Endodermal cell (in vitro differentiated cells): ENCODE measurements at regions not wholly inside any gene's neighbourhood (a gene's known extent, or its start where the extent isn't known, plus 50 kb on each side); places are given as distances from the start of the nearest gene placed in this dataset.

ENCODE experiments used
- DNase-seq: peaks from one replicate; pipeline ENCODE4 v3.0.0-alpha.2; 2017
- H3K27ac ChIP-seq: 2 replicates; pipeline ENCODE4 v1.5.1; 2013; ENCODE audit warnings: mild to moderate bottlenecking, low read depth, low read length, moderate library complexity
- H3K27me3 ChIP-seq: 2 replicates; pipeline ENCODE4 v1.6.1; 2013; ENCODE audit warnings: mild to moderate bottlenecking, low read length, moderate library complexity; ENCODE audit not compliant: insufficient read depth, control insufficient read depth, poor library complexity, severe bottlenecking
- H3K36me3 ChIP-seq: 2 replicates; pipeline ENCODE4 v1.7.0; 2013; ENCODE audit warnings: mild to moderate bottlenecking, low read length, moderate library complexity; ENCODE audit not compliant: control insufficient read depth, insufficient read depth
- H3K4me1 ChIP-seq: one replicate; pipeline ENCODE4 v1.7.0; 2013; ENCODE audit warnings: low read length; ENCODE audit not compliant: control insufficient read depth, insufficient read depth
- H3K4me3 ChIP-seq: 2 replicates; pipeline ENCODE4 v1.5.1; 2013; ENCODE audit warnings: mild to moderate bottlenecking, low read length, moderate library complexity
- H3K9ac ChIP-seq: 2 replicates; pipeline ENCODE4 v1.6.1; 2013; ENCODE audit warnings: mild to moderate bottlenecking, low read length, moderate library complexity; ENCODE audit not compliant: poor library complexity, severe bottlenecking; ENCODE audit errors: extremely low read depth
- H3K9me3 ChIP-seq: 2 replicates; pipeline ENCODE4 v1.6.1; 2013; ENCODE audit warnings: mild to moderate bottlenecking, low read length, moderate library complexity; ENCODE audit not compliant: control insufficient read depth
- H3K27ac Mint-ChIP-seq: 2 replicates; pipeline ENCODE4 v1.8.0; 2020; ENCODE audit warnings: mixed read lengths
- H3K27me3 Mint-ChIP-seq: 2 replicates; pipeline ENCODE4 v1.8.0; 2021; ENCODE audit warnings: mild to moderate bottlenecking, mixed read lengths; ENCODE audit not compliant: insufficient read depth
- H3K36me3 Mint-ChIP-seq: 2 replicates; pipeline ENCODE4 v1.8.0; 2020; ENCODE audit warnings: low read depth, mixed read lengths
- H3K4me1 Mint-ChIP-seq: 2 replicates; pipeline ENCODE4 v1.8.0; 2020; ENCODE audit warnings: mixed read lengths
- H3K4me3 Mint-ChIP-seq: 2 replicates; pipeline ENCODE4 v1.8.0; 2020; ENCODE audit warnings: mild to moderate bottlenecking, moderate library complexity, mixed read lengths
- H3K9me3 Mint-ChIP-seq: 2 replicates; pipeline ENCODE4 v1.8.0; 2020; ENCODE audit warnings: mild to moderate bottlenecking, mixed read lengths
- CTCF ChIP-seq: fragments of 200-600 bp; sonication (generic); conservative IDR thresholded peaks from 2 replicates; pipeline ENCODE4 v1.5.0; 2021; ENCODE audit warnings: antibody characterized with exemption, mild to moderate bottlenecking
- WGBS, 2 experiments: methylation state at CpG; one replicate each; pipeline versions ENCODE4 v1.1.5 to v1.1.7; 2013; ENCODE audit warnings: missing lambda C conversion rate in 2 of 2, mixed read lengths in 1 of 2; ENCODE audit not compliant: insufficient coverage in 1 of 2, insufficient read length in 1 of 2; 5-methylcytosine and 5-hydroxymethylcytosine counted together

GRCh38 chr2:217289177-217289906, 429.5 kb upstream of the TNP1 start:
- H3K36me3 Mint-ChIP-seq = peaks cover 8% of the 10 kb centered on the region
- no peak for TF ChIP-seq CTCF
- Histone ChIP-seq H3K36me3 (peaks cover 10% of the 10 kb centered on the region), H3K27ac (peak overlapping the region; percentile 94), H3K27me3 (no peaks in the 10 kb centered on the region), H3K9ac (peak overlapping the region; percentile 84), H3K9me3 (peaks cover 30% of the 10 kb centered on the region), H3K4me3 (peak overlapping the region; percentile 75), H3K4me1 (peaks cover 8% of the 10 kb centered on the region)
- peak; percentile 84 for DNase-seq
- peaks cover 26% of the 10 kb centered on the region for H3K9me3 Mint-ChIP-seq
- H3K27me3 Mint-ChIP-seq = peaks cover 5% of the 10 kb centered on the region
- H3K4me3 Mint-ChIP-seq = peak overlapping the region; percentile 16
- peaks cover 15% of the 10 kb centered on the region for H3K4me1 Mint-ChIP-seq
- 30 to 55% methylated on average over 1 to 2 of the region's 2 CpGs for WGBS, 2 experiments
- peak overlapping the region; percentile 91 for H3K27ac Mint-ChIP-seq

GRCh38 chr2:217288472-217289063, 428.7 kb upstream of the TNP1 start:
- peak overlapping the region; percentile 94 for H3K27ac ChIP-seq
- Mint-ChIP-seq H3K4me3 (no peak overlapping the region), H3K9me3 (peaks cover 26% of the 10 kb centered on the region), H3K4me1 (peaks cover 15% of the 10 kb centered on the region), H3K27me3 (peaks cover 10% of the 10 kb centered on the region), H3K36me3 (peaks cover 8% of the 10 kb centered on the region), H3K27ac (no peak overlapping the region)
- H3K36me3 ChIP-seq = peaks cover 10% of the 10 kb centered on the region
- H3K4me3 ChIP-seq = peak overlapping the region; percentile 74
- peaks cover 30% of the 10 kb centered on the region for H3K9me3 ChIP-seq
- TF ChIP-seq CTCF = no peak
- H3K27me3 ChIP-seq = no peaks in the 10 kb centered on the region
- no peak for DNase-seq
- 86 to 95% methylated on average over 1 to 3 of the region's 3 CpGs for WGBS, 2 experiments
- peak overlapping the region; percentile 84 for H3K9ac ChIP-seq
- peaks cover 8% of the 10 kb centered on the region for H3K4me1 ChIP-seq

GRCh38 chr2:217286833-217287232, 427.0 kb upstream of the TNP1 start:
- peaks cover 26% of the 10 kb centered on the region for H3K9me3 Mint-ChIP-seq
- TF ChIP-seq CTCF = no peak
- no peak overlapping the region for H3K27ac ChIP-seq
- no peak overlapping the region for H3K27ac Mint-ChIP-seq
- peak overlapping the region; percentile 74 for H3K4me3 ChIP-seq
- no peak for DNase-seq
- H3K9me3 ChIP-seq = peaks cover 30% of the 10 kb centered on the region
- H3K27me3 ChIP-seq = no peaks in the 10 kb centered on the region
- peaks cover 8% of the 10 kb centered on the region for H3K36me3 Mint-ChIP-seq
- H3K36me3 ChIP-seq = peaks cover 10% of the 10 kb centered on the region
- H3K4me1 Mint-ChIP-seq = peaks cover 15% of the 10 kb centered on the region
- H3K27me3 Mint-ChIP-seq = peaks cover 24% of the 10 kb centered on the region
- no peak overlapping the region for H3K4me3 Mint-ChIP-seq
- H3K4me1 ChIP-seq = peaks cover 8% of the 10 kb centered on the region
- 100% methylated on average over 1 of the region's 2 CpGs; no CpG with 5 or more reads in 1 of the 2 experiments for WGBS, 2 experiments
- H3K9ac ChIP-seq = no peak overlapping the region
